Ovary (tissue), 3 donors: ENCODE measurements at regions not wholly inside any gene's neighbourhood (a gene's known extent, or its start where the extent isn't known, plus 50 kb on each side); places are given as distances from the start of the nearest gene placed in this dataset.

Experiments used
- CTCF ChIP-seq, 3 donors: fragments of 450-650 bp in 2 of 3; fragments of 200-600 bp in 1 of 3; IDR thresholded peaks; one replicate each; pipeline versions ENCODE4 v1.5.1 to v1.8.0; 2016 to 2022; ENCODE audit warnings: antibody characterized with exemption in 3 of 3, mild to moderate bottlenecking in 1 of 3
- EP300 ChIP-seq: sonication (generic); formaldehyde crosslinking; IDR thresholded peaks from one replicate; pipeline ENCODE4 v1.6.1; 2017; ENCODE audit warnings: antibody characterized with exemption
- donor health status: DM: no; HTN: no; CAD: no.

DNA sequence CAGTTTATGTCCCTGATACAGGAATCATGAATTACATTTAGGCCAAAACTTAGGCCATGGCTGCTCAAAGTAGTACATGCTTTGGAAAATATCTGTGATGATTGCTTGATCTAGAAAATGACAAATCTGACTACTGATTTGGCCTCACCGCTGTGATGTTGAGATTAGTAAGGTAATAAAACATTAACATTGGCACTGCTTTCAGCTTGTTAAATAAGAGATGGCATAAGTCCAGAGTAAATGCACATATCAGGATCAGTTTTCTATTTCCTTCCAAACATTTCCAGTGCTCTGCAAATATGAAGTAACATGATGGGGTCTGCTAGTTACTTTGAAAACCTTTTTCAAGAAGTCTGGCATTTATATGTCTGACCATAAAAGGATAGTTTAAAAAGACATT, 687.3 kb upstream of the ACTRT1 start:
- TF ChIP-seq CTCF (IDR thresholded peaks at IDR 0.05) (no peak), EP300 (no peak)
